HepG2 (cell line): ENCODE measurements at regions not wholly inside any gene's neighbourhood (a gene's known extent, or its start where the extent isn't known, plus 50 kb on each side); places are given as distances from the start of the nearest gene placed in this dataset.

Experiments used
- ATAC-seq: fragments of 200-7000 bp; cut with Tn5 transposase; 3 replicates; pipeline ENCODE4 v1.9.1; 2020; ENCODE audit warnings: mild to moderate bottlenecking, moderate library complexity
- BruUV-seq: library from RNA; stranded (reverse); fragments of 400-500 nt; replicated peaks from 2 replicates; lab custom pipeline; 2021; lab: Mats Ljungman, UMichigan
- CTCF ChIA-PET: fragments of 300-600 bp; formaldehyde crosslinking; extraction: SDS; loops from one replicate; lab custom pipeline; 2021; ENCODE audit warnings: low total read pairs, inconsistent platforms, low intra/inter-chr PET ratio; lab: Yijun Ruan, JAX
- POLR2A ChIA-PET: fragments of 350-600 bp; sonication (Branson Sonifier 250); formaldehyde crosslinking; loops from one replicate; lab custom pipeline; 2020; ENCODE audit warnings: antibody characterized with exemption, inconsistent platforms; lab: Yijun Ruan, JAX
- DNase-seq: peaks from one replicate; pipeline ENCODE4 v3.0.0-alpha.2; 2015; ENCODE audit warnings: low spot score
- FAIRE-seq: peaks from 3 replicates; lab custom pipeline; 2011; peaks lifted over from hg19 to GRCh38; lab: Jason Lieb, UNC
- H2AFZ ChIP-seq: one replicate; pipeline ENCODE4 v1.6.1; 2011; ENCODE audit warnings: low read length, inconsistent platforms
- H3K27ac ChIP-seq: fragments of 300-600 bp; 3 replicates; pipeline ENCODE4 v1.8.0; 2011; ENCODE audit warnings: mixed run types, mild to moderate bottlenecking, mixed read lengths, low read length, inconsistent platforms; ENCODE audit not compliant: insufficient read depth; ENCODE audit errors: extremely low read length
- H3K27me3 ChIP-seq, 2 experiments: fragments of 200-600 bp in 1 of 2; 2 replicates in 1 of 2; 3 replicates in 1 of 2; pipeline versions ENCODE4 v1.6.0 to v1.8.0; 2011; ENCODE audit warnings: low read length in 2 of 2, mild to moderate bottlenecking in 2 of 2, moderate library complexity in 2 of 2, inconsistent platforms in 1 of 2; ENCODE audit not compliant: insufficient read depth in 2 of 2, control insufficient read depth in 1 of 2
- H3K36me3 ChIP-seq, 2 experiments: fragments of 200-600 bp in 1 of 2; replicated peaks in 1 of 2; 2 replicates in 1 of 2; 3 replicates in 1 of 2; pipeline versions ENCODE4 v1.5.1 to v1.8.0; 2011; ENCODE audit warnings: low read length in 2 of 2, inconsistent platforms in 1 of 2; ENCODE audit not compliant: insufficient read depth in 2 of 2, control insufficient read depth in 1 of 2
- H3K4me1 ChIP-seq: 2 replicates; pipeline ENCODE4 v1.5.1; 2012; ENCODE audit warnings: low read length, inconsistent platforms; ENCODE audit not compliant: insufficient read depth
- H3K4me2 ChIP-seq: 2 replicates; pipeline ENCODE4 v1.6.0; 2011; ENCODE audit warnings: low read depth, low read length, inconsistent platforms
- H3K4me3 ChIP-seq, 3 experiments: fragments of 200-600 bp in 1 of 3; sonication (generic), shearing (Covaris generic) in 1 of 3; replicated peaks in 1 of 3; 2 replicates each; pipeline ENCODE4 v1.5.1; 2011 to 2016; ENCODE audit warnings: low read length in 3 of 3, inconsistent platforms in 2 of 3, low read depth in 2 of 3, mild to moderate bottlenecking in 2 of 3, control low read depth in 1 of 3, mixed read lengths in 1 of 3; ENCODE audit not compliant: insufficient read depth in 1 of 3
- H3K79me2 ChIP-seq: one replicate; pipeline ENCODE4 v1.6.1; 2011; ENCODE audit warnings: low read length, inconsistent platforms; ENCODE audit not compliant: insufficient read depth
- H3K9ac ChIP-seq: 2 replicates; pipeline ENCODE4 v1.6.0; 2011; ENCODE audit warnings: mild to moderate bottlenecking, low read depth, low read length, inconsistent platforms; ENCODE audit not compliant: insufficient read depth
- H3K9me3 ChIP-seq: 2 replicates; pipeline ENCODE4 v1.5.1; 2012; ENCODE audit warnings: mild to moderate bottlenecking, low read length
- H4K20me1 ChIP-seq: 2 replicates; pipeline ENCODE4 v1.6.0; 2011; ENCODE audit warnings: inconsistent platforms, mild to moderate bottlenecking, low read length, moderate library complexity; ENCODE audit not compliant: insufficient read depth
- AGO1 ChIP-seq: fragments of 200-400 bp; formaldehyde crosslinking; IDR thresholded peaks from 2 replicates; pipeline ENCODE4 v1.6.1; 2017; ENCODE audit warnings: mild to moderate bottlenecking, low read depth, low read length, moderate library complexity; ENCODE audit not compliant: poor library complexity, severe bottlenecking
- KMT2A ChIP-seq: sonication (generic); formaldehyde crosslinking; IDR thresholded peaks from 2 replicates; pipeline ENCODE4 v1.4.0; 2020; ENCODE audit warnings: missing genetic modification reagents
- PRMT3 ChIP-seq: sonication (generic); formaldehyde crosslinking; IDR thresholded peaks from 2 replicates; pipeline ENCODE4 v1.8.1; 2022; ENCODE audit warnings: low read depth, mild to moderate bottlenecking, moderate library complexity, missing genetic modification reagents, borderline replicate concordance
- SRY ChIP-seq: sonication (generic); formaldehyde crosslinking; IDR thresholded peaks from 2 replicates; pipeline ENCODE4 v1.8.0; 2022; ENCODE audit warnings: mild to moderate bottlenecking, missing genetic modification reagents
- ZIK1 ChIP-seq: sonication (generic); formaldehyde crosslinking; IDR thresholded peaks from 2 replicates; pipeline ENCODE4 v1.5.0; 2020; ENCODE audit warnings: mild to moderate bottlenecking, low read depth, missing genetic modification reagents, borderline replicate concordance
- ZNF441 ChIP-seq: sonication (generic); formaldehyde crosslinking; IDR thresholded peaks from 2 replicates; pipeline ENCODE4 v1.7.0; 2021; ENCODE audit warnings: missing genetic modification reagents, borderline replicate concordance
- ZNF512B ChIP-seq: sonication (generic); formaldehyde crosslinking; IDR thresholded peaks from 2 replicates; pipeline ENCODE4 v1.5.1; 2020; ENCODE audit warnings: missing genetic modification reagents, mild to moderate bottlenecking, borderline replicate concordance
- WGBS: methylation state at CpG from one replicate; pipeline ENCODE4 v1.1.6; 2017; ENCODE audit warnings: low lambda C conversion rate; 5-methylcytosine and 5-hydroxymethylcytosine counted together
- in situ Hi-C: cut with HindIII; loops from 2 replicates; pipeline ENCODE4 v1.10.0; 2017; ENCODE audit warnings: low pct_unique_long_range_greater_than_20kb; ENCODE audit not compliant: extremely low pct_ligation_motif_present
- intact Hi-C: fragments of 100-400 bp; cut with micrococcal nuclease; formaldehyde crosslinking; loops from one replicate; pipeline ENCODE4 v1.10.0; 2022; ENCODE audit not compliant: unreplicated experiment

GRCh38 chr12:111155521-111155920 lies 213.4 kb downstream of the PHETA1 start:
- H3K27ac ChIP-seq, result no peak overlapping the region
- POLR2A ChIA-PET, result no interaction called here
- H4K20me1 ChIP-seq, result 0 out of 2 replicates have a peak, but pooled peaks cover 2% of the 10 kb centered on the region
- intact Hi-C loops, result no loop called here
- TF ChIP-seq ZNF441 (no peak), ZNF512B (CRISPR knock-in tag) (no peak), SRY (no peak), KMT2A (CRISPR knock-in tag) (no peak), ZIK1 (no peak), PRMT3 (CRISPR knock-in tag) (no peak), AGO1 (no peak)
- TF ChIP-seq, all 625 proteins: peak for 0
- H3K4me1 ChIP-seq, result no peaks in the 10 kb centered on the region
- H3K27me3 ChIP-seq, result peaks cover 3 to 25% of the 10 kb centered on the region in 2 experiments; a peak in 3 of 5 replicates
- ATAC-seq, result no peak
- FAIRE-seq, result no peak
- no peak overlapping the region for H3K9ac ChIP-seq
- no peaks in the 10 kb centered on the region for H3K9me3 ChIP-seq
- CTCF ChIA-PET, result no interaction called here
- no peaks in the 10 kb centered on the region for H3K36me3 ChIP-seq
- H3K4me3 ChIP-seq, result no peak overlapping the region
- H2AFZ ChIP-seq, result no peak overlapping the region
- no peak overlapping the region for H3K4me2 ChIP-seq
- no peak for DNase-seq
- in situ Hi-C loops, result no loop called here
- no TSS peak for BruUV-seq
- no peaks in the 10 kb centered on the region for H3K79me2 ChIP-seq
- 36% methylated on average over 8 of the region's 8 CpGs for WGBS
